ENCODE measurements at regions not wholly inside any gene's neighbourhood (a gene's known extent, or its start where the extent isn't known, plus 50 kb on each side); places are given as distances from the start of the nearest gene placed in this dataset.

GRCh38 chrX:124931958-124932357 is 387.7 kb upstream of the TEX13C start:
- TF ChIP-seq CTCF (IDR thresholded peaks at IDR 0.05) (no peak), POLR2A (IDR thresholded peaks at IDR 0.05) (no peak)

All from adrenal gland (tissue), 5 donors.